ENCODE measurements at regions not wholly inside any gene's neighbourhood (a gene's known extent, or its start where the extent isn't known, plus 50 kb on each side); places are given as distances from the start of the nearest gene placed in this dataset.

DNA sequence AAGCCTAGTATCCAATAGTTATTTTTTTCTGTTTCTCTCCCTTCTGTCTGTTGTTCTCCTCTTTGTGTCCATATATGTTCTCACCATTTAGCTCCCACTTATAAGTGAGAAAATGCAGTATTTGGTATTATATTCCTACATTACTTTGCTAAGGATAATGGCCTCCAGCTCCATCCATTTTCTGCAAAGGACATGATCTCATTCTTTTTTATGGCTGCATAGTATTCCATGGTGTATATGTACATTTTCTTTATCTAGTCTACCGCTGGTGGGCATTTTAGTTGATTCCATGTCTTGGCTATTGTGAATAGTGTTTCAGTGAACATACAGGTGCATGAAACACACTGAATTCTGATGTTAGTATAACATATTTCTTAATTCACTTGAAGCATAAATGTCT, 348.9 kb upstream of the TRPC7 start:
- H2BK15ac ChIP-seq (ENCODE audit: low read depth, poor library complexity, severe bottlenecking), result no peak overlapping the region
- peaks cover 0 to 7% of the 10 kb centered on the region in 2 experiments for H3K27me3 ChIP-seq (ENCODE audit: control insufficient read depth in 1 of 2, insufficient read depth in 1 of 2, low read length in 2 of 2)
- H3K4me1 ChIP-seq (ENCODE audit: control insufficient read depth, insufficient read depth, low read depth, low read length), result no peaks in the 10 kb centered on the region
- no peak overlapping the region for H2AK5ac ChIP-seq (ENCODE audit: low read length, severe bottlenecking)
- no peak overlapping the region for H2BK120ac ChIP-seq (ENCODE audit: low read depth, low read length)
- no peak overlapping the region for H3K27ac ChIP-seq (ENCODE audit: low read length, poor library complexity, severe bottlenecking)
- H4K8ac ChIP-seq (ENCODE audit: low read length), result no peak overlapping the region
- no peak overlapping the region for H2AFZ ChIP-seq (ENCODE audit: low read depth, low read length)
- H3K36me3 ChIP-seq (ENCODE audit: control insufficient read depth in 1 of 2, insufficient read depth in 2 of 2, low read depth in 1 of 2, low read length in 2 of 2), result no peaks in the 10 kb centered on the region
- H3K79me1 ChIP-seq (replicated peaks; ENCODE audit: low read length, poor library complexity, severe bottlenecking), result no peaks in the 10 kb centered on the region
- no peak overlapping the region for H4K91ac ChIP-seq (ENCODE audit: low read length)
- no peak overlapping the region for H2BK12ac ChIP-seq (ENCODE audit: low read length in 2 of 2)
- no peak overlapping the region for H3K4ac ChIP-seq (ENCODE audit: low read depth in 1 of 2, low read length in 2 of 2)
- DNase-seq, result no peak
- H3K4me3 ChIP-seq (ENCODE audit: insufficient read depth in 1 of 2, low read depth in 1 of 2, low read length in 2 of 2), result no peak overlapping the region
- WGBS, result no CpG with 5 or more reads among the region's 1 CpG
- H3K14ac ChIP-seq (ENCODE audit: low read length in 2 of 2), result no peak overlapping the region
- no peak overlapping the region for H3K9ac ChIP-seq (ENCODE audit: low read length)
- no peak overlapping the region for H3K23ac ChIP-seq (ENCODE audit: low read length in 2 of 2)
- no peak overlapping the region for H3K18ac ChIP-seq (ENCODE audit: low read depth in 1 of 2, low read length in 2 of 2)
- no peak overlapping the region for H2BK5ac ChIP-seq (ENCODE audit: low read depth, low read length, poor library complexity, severe bottlenecking)
- no peaks in the 10 kb centered on the region for H3K9me3 ChIP-seq (ENCODE audit: control insufficient read depth, low read length)
- no peak overlapping the region for H3K4me2 ChIP-seq (ENCODE audit: low read length, poor library complexity, severe bottlenecking)

DNA sequence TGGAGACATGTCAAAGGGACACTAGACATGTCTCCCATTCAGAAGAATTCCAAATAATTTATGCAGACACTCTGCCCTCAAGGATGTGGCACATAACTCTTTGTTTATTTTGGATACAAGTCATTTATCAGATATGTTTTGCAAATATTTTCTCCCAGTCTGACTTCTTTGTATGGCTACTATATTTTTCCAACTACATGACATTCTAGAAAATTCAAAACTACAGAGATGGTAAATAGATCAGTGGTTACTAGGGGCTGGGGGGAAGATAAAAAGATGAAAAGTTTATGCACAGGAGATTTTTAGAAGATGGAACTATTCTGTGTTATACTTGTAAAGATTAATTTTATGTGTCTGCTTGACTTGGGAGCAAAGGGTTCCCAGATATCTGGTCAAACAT, 347.3 kb upstream of the TRPC7 start:
- H3K27me3 ChIP-seq (ENCODE audit: control insufficient read depth in 1 of 2, insufficient read depth in 1 of 2, low read length in 2 of 2), result peaks cover 0 to 5% of the 10 kb centered on the region in 2 experiments
- DNase-seq, result no peak
- H3K4me3 ChIP-seq (ENCODE audit: insufficient read depth in 1 of 2, low read depth in 1 of 2, low read length in 2 of 2), result no peak overlapping the region
- no peak overlapping the region for H3K23ac ChIP-seq (ENCODE audit: low read length in 2 of 2)
- no peak overlapping the region for H3K9ac ChIP-seq (ENCODE audit: low read length)
- H3K4ac ChIP-seq (ENCODE audit: low read depth in 1 of 2, low read length in 2 of 2), result no peak overlapping the region
- H3K27ac ChIP-seq (ENCODE audit: low read length, poor library complexity, severe bottlenecking), result no peak overlapping the region
- H3K79me1 ChIP-seq (replicated peaks; ENCODE audit: low read length, poor library complexity, severe bottlenecking), result no peaks in the 10 kb centered on the region
- no peak overlapping the region for H2BK12ac ChIP-seq (ENCODE audit: low read length in 2 of 2)
- H3K4me1 ChIP-seq (ENCODE audit: control insufficient read depth, insufficient read depth, low read depth, low read length), result no peaks in the 10 kb centered on the region
- H3K4me2 ChIP-seq (ENCODE audit: low read length, poor library complexity, severe bottlenecking), result no peak overlapping the region
- no peak overlapping the region for H2BK15ac ChIP-seq (ENCODE audit: low read depth, poor library complexity, severe bottlenecking)
- no peak overlapping the region for H4K8ac ChIP-seq (ENCODE audit: low read length)
- H2BK5ac ChIP-seq (ENCODE audit: low read depth, low read length, poor library complexity, severe bottlenecking), result no peak overlapping the region
- H4K91ac ChIP-seq (ENCODE audit: low read length), result no peak overlapping the region
- no peak overlapping the region for H2BK120ac ChIP-seq (ENCODE audit: low read depth, low read length)
- H3K14ac ChIP-seq (ENCODE audit: low read length in 2 of 2), result no peak overlapping the region
- no peak overlapping the region for H3K18ac ChIP-seq (ENCODE audit: low read depth in 1 of 2, low read length in 2 of 2)
- H2AK5ac ChIP-seq (ENCODE audit: low read length, severe bottlenecking), result no peak overlapping the region
- no peak overlapping the region for H2AFZ ChIP-seq (ENCODE audit: low read depth, low read length)
- H3K36me3 ChIP-seq (ENCODE audit: control insufficient read depth in 1 of 2, insufficient read depth in 2 of 2, low read depth in 1 of 2, low read length in 2 of 2), result no peaks in the 10 kb centered on the region
- H3K9me3 ChIP-seq (ENCODE audit: control insufficient read depth, low read length), result no peaks in the 10 kb centered on the region

DNA sequence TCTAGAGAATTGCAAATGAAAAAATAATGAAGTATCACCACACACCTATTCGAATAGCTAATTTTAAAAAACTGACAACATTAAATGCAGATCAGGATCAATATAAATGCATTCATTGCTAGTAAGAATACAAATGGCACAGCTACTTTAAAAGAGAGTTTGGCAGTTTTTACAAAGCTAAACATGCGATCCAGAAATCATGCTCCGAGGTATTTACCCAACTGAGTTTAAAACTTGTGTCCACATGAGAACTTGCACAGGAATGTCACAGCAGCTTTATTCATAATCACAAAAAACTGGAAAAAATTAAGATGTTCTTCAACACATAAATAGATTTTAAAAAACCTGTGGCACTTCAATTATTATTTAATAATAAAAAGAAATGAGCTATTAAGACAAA, 345.5 kb upstream of the TRPC7 start:
- no peak overlapping the region for H3K9ac ChIP-seq (ENCODE audit: low read length)
- no peaks in the 10 kb centered on the region for H3K9me3 ChIP-seq (ENCODE audit: control insufficient read depth, low read length)
- no peak overlapping the region for H2BK12ac ChIP-seq (ENCODE audit: low read length in 2 of 2)
- H3K4me1 ChIP-seq (ENCODE audit: control insufficient read depth, insufficient read depth, low read depth, low read length), result no peaks in the 10 kb centered on the region
- H3K4me2 ChIP-seq (ENCODE audit: low read length, poor library complexity, severe bottlenecking), result no peak overlapping the region
- H4K8ac ChIP-seq (ENCODE audit: low read length), result no peak overlapping the region
- no peaks in the 10 kb centered on the region for H3K36me3 ChIP-seq (ENCODE audit: control insufficient read depth in 1 of 2, insufficient read depth in 2 of 2, low read depth in 1 of 2, low read length in 2 of 2)
- no peak overlapping the region for H2AK5ac ChIP-seq (ENCODE audit: low read length, severe bottlenecking)
- H2BK120ac ChIP-seq (ENCODE audit: low read depth, low read length), result no peak overlapping the region
- H4K91ac ChIP-seq (ENCODE audit: low read length), result no peak overlapping the region
- H2BK15ac ChIP-seq (ENCODE audit: low read depth, poor library complexity, severe bottlenecking), result no peak overlapping the region
- H3K4me3 ChIP-seq (ENCODE audit: insufficient read depth in 1 of 2, low read depth in 1 of 2, low read length in 2 of 2), result no peak overlapping the region
- H2AFZ ChIP-seq (ENCODE audit: low read depth, low read length), result no peak overlapping the region
- no peak overlapping the region for H3K14ac ChIP-seq (ENCODE audit: low read length in 2 of 2)
- H3K27me3 ChIP-seq (ENCODE audit: control insufficient read depth in 1 of 2, insufficient read depth in 1 of 2, low read length in 2 of 2), result no peaks in the 10 kb centered on the region
- DNase-seq, result no peak
- 88% methylated on average over 3 of the region's 3 CpGs for WGBS
- no peaks in the 10 kb centered on the region for H3K79me1 ChIP-seq (replicated peaks; ENCODE audit: low read length, poor library complexity, severe bottlenecking)
- H3K23ac ChIP-seq (ENCODE audit: low read length in 2 of 2), result no peak overlapping the region
- no peak overlapping the region for H3K4ac ChIP-seq (ENCODE audit: low read depth in 1 of 2, low read length in 2 of 2)
- no peak overlapping the region for H3K27ac ChIP-seq (ENCODE audit: low read length, poor library complexity, severe bottlenecking)
- H2BK5ac ChIP-seq (ENCODE audit: low read depth, low read length, poor library complexity, severe bottlenecking), result no peak overlapping the region
- H3K18ac ChIP-seq (ENCODE audit: low read depth in 1 of 2, low read length in 2 of 2), result no peak overlapping the region

DNA sequence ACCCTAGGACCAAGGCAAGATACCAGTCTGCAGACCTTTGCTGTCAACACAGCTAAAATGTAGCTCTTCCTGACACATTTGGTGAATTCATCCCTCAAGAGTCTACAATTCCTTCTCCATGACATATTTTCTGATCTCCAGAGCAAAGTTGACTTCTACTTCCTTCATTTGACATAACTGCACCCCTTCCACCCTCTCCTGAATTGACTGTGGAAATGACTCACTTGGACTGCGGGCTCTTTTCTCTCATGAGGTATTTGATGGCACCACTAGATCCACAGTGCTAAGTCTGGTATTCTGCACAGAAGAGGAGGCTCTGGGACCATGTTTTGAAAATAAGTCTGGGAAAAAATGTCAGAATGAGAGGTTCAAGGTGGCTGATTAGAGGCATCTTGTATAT, 338.4 kb upstream of the TRPC7 start:
- no peak overlapping the region for H3K4ac ChIP-seq (ENCODE audit: low read depth in 1 of 2, low read length in 2 of 2)
- H3K9me3 ChIP-seq (ENCODE audit: control insufficient read depth, low read length), result no peaks in the 10 kb centered on the region
- H2AK5ac ChIP-seq (ENCODE audit: low read length, severe bottlenecking), result no peak overlapping the region
- DNase-seq, result peak; percentile 17
- H3K14ac ChIP-seq (ENCODE audit: low read length in 2 of 2), result no peak overlapping the region
- H3K23ac ChIP-seq (ENCODE audit: low read length in 2 of 2), result no peak overlapping the region
- H2BK120ac ChIP-seq (ENCODE audit: low read depth, low read length), result no peak overlapping the region
- H3K9ac ChIP-seq (ENCODE audit: low read length), result no peak overlapping the region
- no peak overlapping the region for H3K4me3 ChIP-seq (ENCODE audit: insufficient read depth in 1 of 2, low read depth in 1 of 2, low read length in 2 of 2)
- no peaks in the 10 kb centered on the region for H3K36me3 ChIP-seq (ENCODE audit: control insufficient read depth in 1 of 2, insufficient read depth in 2 of 2, low read depth in 1 of 2, low read length in 2 of 2)
- H3K79me1 ChIP-seq (replicated peaks; ENCODE audit: low read length, poor library complexity, severe bottlenecking), result no peaks in the 10 kb centered on the region
- H4K91ac ChIP-seq (ENCODE audit: low read length), result no peak overlapping the region
- peaks cover 0 to 4% of the 10 kb centered on the region in 2 experiments for H3K27me3 ChIP-seq (ENCODE audit: control insufficient read depth in 1 of 2, insufficient read depth in 1 of 2, low read length in 2 of 2)
- no peak overlapping the region for H2BK5ac ChIP-seq (ENCODE audit: low read depth, low read length, poor library complexity, severe bottlenecking)
- no peak overlapping the region for H2AFZ ChIP-seq (ENCODE audit: low read depth, low read length)
- 44% methylated on average over 1 of the region's 1 CpG for WGBS
- no peak overlapping the region for H4K8ac ChIP-seq (ENCODE audit: low read length)
- no peak overlapping the region for H3K4me2 ChIP-seq (ENCODE audit: low read length, poor library complexity, severe bottlenecking)
- no peak overlapping the region for H2BK12ac ChIP-seq (ENCODE audit: low read length in 2 of 2)
- no peak overlapping the region for H2BK15ac ChIP-seq (ENCODE audit: low read depth, poor library complexity, severe bottlenecking)
- no peak overlapping the region for H3K27ac ChIP-seq (ENCODE audit: low read length, poor library complexity, severe bottlenecking)
- no peaks in the 10 kb centered on the region for H3K4me1 ChIP-seq (ENCODE audit: control insufficient read depth, insufficient read depth, low read depth, low read length)
- no peak overlapping the region for H3K18ac ChIP-seq (ENCODE audit: low read depth in 1 of 2, low read length in 2 of 2)
